GM12878 (cell line): ENCODE measurements at regions not wholly inside any gene's neighbourhood (a gene's known extent, or its start where the extent isn't known, plus 50 kb on each side); places are given as distances from the start of the nearest gene placed in this dataset.

ENCODE experiments used
- CHD2 ChIP-seq: IDR thresholded peaks from 2 replicates; pipeline ENCODE4 v1.6.1; 2011; ENCODE audit warnings: low read depth, low read length, improper control_type of control experiment, borderline replicate concordance
- FOS ChIP-seq: IDR thresholded peaks from 3 replicates; pipeline ENCODE4 v1.6.1; 2011; ENCODE audit warnings: borderline replicate concordance; ENCODE audit not compliant: insufficient read length; ENCODE audit errors: extremely low read depth
- HCFC1 ChIP-seq: fragments of 150-350 bp; IDR thresholded peaks from 2 replicates; pipeline ENCODE4 v1.6.1; 2014; ENCODE audit warnings: low read length
- IKZF2 ChIP-seq, 2 experiments: fragments of 450-650 bp; IDR thresholded peaks; 2 replicates each; pipeline ENCODE4 v1.6.1; 2017; ENCODE audit warnings: mild to moderate bottlenecking in 2 of 2, moderate library complexity in 2 of 2
- LARP7 ChIP-seq: fragments of 450-650 bp; IDR thresholded peaks from 2 replicates; pipeline ENCODE4 v1.6.1; 2017; ENCODE audit warnings: mild to moderate bottlenecking
- NR2C2 ChIP-seq: IDR thresholded peaks from 2 replicates; pipeline ENCODE4 v1.6.1; 2011; ENCODE audit warnings: borderline replicate concordance, low read depth; ENCODE audit not compliant: control insufficient read depth, insufficient read length
- SP1 ChIP-seq: IDR thresholded peaks from one replicate; pipeline ENCODE4 v1.6.1; 2011; ENCODE audit warnings: low read depth, low read length
- SREBF2 ChIP-seq: IDR thresholded peaks from 2 replicates; pipeline ENCODE4 v1.6.1; 2012; ENCODE audit warnings: mild to moderate bottlenecking, low read length
- TF ChIP-seq, protein P1 (sequence below), 3 experiments: IDR thresholded peaks in 2 of 3; conservative IDR thresholded peaks in 1 of 3; 2 replicates each; pipeline ENCODE4 v1.5.1; 2011; ENCODE audit warnings: low read depth in 3 of 3, low read length in 3 of 3, mild to moderate bottlenecking in 3 of 3, control low read depth in 2 of 3, moderate library complexity in 2 of 3, inconsistent platforms in 1 of 3, mixed read lengths in 1 of 3; ENCODE audit not compliant: control insufficient read depth in 2 of 3, insufficient read depth in 1 of 3; ENCODE audit errors: extremely low read depth in 1 of 3
- TF ChIP-seq, protein P2 (sequence below): IDR thresholded peaks from 2 replicates; pipeline ENCODE4 v1.6.1; 2011; ENCODE audit warnings: low read depth, mild to moderate bottlenecking, low read length, moderate library complexity, borderline replicate concordance; ENCODE audit errors: extremely low read depth

DNA sequence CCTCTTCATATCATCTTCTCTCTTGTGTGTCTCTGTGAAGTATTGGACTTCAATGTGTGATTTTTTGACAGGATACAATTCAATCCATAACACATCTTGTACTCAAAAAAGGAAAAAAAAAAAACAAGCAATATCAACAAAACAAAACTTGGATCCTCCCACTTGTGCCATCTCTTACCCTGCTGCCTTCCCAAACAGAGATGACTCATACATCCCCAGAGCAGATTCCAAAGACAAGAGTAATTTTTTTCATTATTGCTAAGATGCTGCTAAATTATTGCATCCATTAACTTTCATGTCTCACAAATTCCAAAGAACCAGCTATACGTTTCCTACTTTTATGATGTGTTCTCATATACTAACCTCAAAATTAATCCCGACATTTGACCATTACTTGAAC lies 479.2 kb downstream of the GBA3 start:
- no peak for TF ChIP-seq CHD2
- no peak for TF ChIP-seq SP1
- TF ChIP-seq HCFC1 = no peak
- no peak for TF ChIP-seq FOS
- no peak for TF ChIP-seq NR2C2
- TF ChIP-seq, protein P1, sequence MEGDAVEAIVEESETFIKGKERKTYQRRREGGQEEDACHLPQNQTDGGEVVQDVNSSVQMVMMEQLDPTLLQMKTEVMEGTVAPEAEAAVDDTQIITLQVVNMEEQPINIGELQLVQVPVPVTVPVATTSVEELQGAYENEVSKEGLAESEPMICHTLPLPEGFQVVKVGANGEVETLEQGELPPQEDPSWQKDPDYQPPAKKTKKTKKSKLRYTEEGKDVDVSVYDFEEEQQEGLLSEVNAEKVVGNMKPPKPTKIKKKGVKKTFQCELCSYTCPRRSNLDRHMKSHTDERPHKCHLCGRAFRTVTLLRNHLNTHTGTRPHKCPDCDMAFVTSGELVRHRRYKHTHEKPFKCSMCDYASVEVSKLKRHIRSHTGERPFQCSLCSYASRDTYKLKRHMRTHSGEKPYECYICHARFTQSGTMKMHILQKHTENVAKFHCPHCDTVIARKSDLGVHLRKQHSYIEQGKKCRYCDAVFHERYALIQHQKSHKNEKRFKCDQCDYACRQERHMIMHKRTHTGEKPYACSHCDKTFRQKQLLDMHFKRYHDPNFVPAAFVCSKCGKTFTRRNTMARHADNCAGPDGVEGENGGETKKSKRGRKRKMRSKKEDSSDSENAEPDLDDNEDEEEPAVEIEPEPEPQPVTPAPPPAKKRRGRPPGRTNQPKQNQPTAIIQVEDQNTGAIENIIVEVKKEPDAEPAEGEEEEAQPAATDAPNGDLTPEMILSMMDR (IDR thresholded peaks at IDR 0.05 in 2 of 3, conservative IDR thresholded peaks at IDR 0.05 in 1 of 3; ENCODE audit: control insufficient read depth in 2 of 3, extremely low read depth in 1 of 3, insufficient read depth in 1 of 3, low read depth in 3 of 3, low read length in 3 of 3) = no peak
- TF ChIP-seq, protein P2, sequence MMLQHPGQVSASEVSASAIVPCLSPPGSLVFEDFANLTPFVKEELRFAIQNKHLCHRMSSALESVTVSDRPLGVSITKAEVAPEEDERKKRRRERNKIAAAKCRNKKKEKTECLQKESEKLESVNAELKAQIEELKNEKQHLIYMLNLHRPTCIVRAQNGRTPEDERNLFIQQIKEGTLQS = no peak
- no peak for TF ChIP-seq SREBF2
- TF ChIP-seq IKZF2 (IDR thresholded peaks at IDR 0.05) = no peak
- no peak for TF ChIP-seq LARP7
